Kidney epithelial cell (primary cell): ENCODE measurements at regions not wholly inside any gene's neighbourhood (a gene's known extent, or its start where the extent isn't known, plus 50 kb on each side); places are given as distances from the start of the nearest gene placed in this dataset.
"Not testable (repeated sequence)": the region's sequence is repeated elsewhere in the genome, so short reads cannot be mapped to it uniquely, and the experiment has no call there.

ENCODE experiments used
- DNase-seq: peaks from one replicate; pipeline ENCODE4 v3.0.0-alpha.2; 2010; ENCODE audit warnings: low read depth
- H3K27me3 ChIP-seq: 2 replicates; pipeline ENCODE4 v1.6.0; 2011; ENCODE audit warnings: low read length; ENCODE audit not compliant: control insufficient read depth, insufficient read depth
- H3K36me3 ChIP-seq: 2 replicates; pipeline ENCODE4 v1.5.1; 2011; ENCODE audit warnings: low read length; ENCODE audit not compliant: control insufficient read depth, insufficient read depth
- H3K4me3 ChIP-seq: 2 replicates; pipeline ENCODE4 v1.5.1; 2011; ENCODE audit warnings: low read depth, mild to moderate bottlenecking, control low read depth, low read length
- CTCF ChIP-seq: IDR thresholded peaks from 2 replicates; pipeline ENCODE4 v1.5.1; 2011; ENCODE audit warnings: mild to moderate bottlenecking, moderate library complexity, low read length, control low read depth, inconsistent platforms; ENCODE audit not compliant: insufficient read depth, poor library complexity, severe bottlenecking

DNA sequence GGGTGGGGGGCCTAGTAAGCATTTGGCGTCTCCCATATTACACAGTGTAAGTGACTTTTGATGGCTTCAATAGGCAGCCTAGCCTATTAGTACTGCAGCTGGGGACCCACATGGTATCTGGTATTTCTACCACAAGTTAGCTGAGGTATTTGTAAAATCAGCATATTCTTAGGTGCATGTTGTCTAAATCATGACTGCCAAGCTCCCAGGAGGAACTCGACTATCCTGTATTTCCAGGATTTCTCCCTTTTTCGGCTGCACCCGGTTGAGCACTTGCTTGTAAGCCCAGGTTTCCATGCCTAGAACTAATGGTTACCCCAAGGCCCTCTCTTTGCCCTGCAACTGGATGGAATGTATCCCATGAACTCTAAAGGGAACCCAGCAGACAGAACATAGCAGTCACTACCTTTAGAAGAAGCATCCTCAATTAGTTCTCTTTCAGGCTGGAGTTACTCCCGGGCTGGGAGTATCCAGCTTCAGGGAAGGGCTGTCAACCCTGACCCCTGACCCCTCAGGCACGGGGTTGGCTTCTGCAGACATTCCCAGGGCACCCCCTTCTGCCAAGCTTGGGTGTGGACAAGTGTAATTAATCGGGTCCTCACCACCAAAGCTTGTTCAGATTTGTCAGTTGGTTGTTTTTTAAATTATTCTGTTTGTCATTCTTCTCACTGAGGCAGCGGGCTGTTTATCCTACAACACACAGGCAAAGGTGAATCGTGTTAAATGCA is 90.3 kb upstream of the PARD3 start:
- Histone ChIP-seq H3K27me3 (no peaks in the 10 kb centered on the region), H3K4me3 (no peak overlapping the region), H3K36me3 (no peaks in the 10 kb centered on the region)
- no peak for TF ChIP-seq CTCF
- DNase-seq = no peak

GRCh38 chr10:34904191-34904590 is 89.1 kb upstream of the PARD3 start:
- TF ChIP-seq CTCF = no peak
- Histone ChIP-seq H3K4me3 (no peak overlapping the region), H3K27me3 (no peaks in the 10 kb centered on the region), H3K36me3 (no peaks in the 10 kb centered on the region)
- no peak for DNase-seq

- DNase-seq = no peak
- no peaks in the 10 kb centered on the region for H3K27me3 ChIP-seq
- no peak overlapping the region for H3K4me3 ChIP-seq
- no peaks in the 10 kb centered on the region for H3K36me3 ChIP-seq
- no peak for TF ChIP-seq CTCF
Observed at GRCh38 chr10:34899161-34899560, 84.1 kb upstream of the PARD3 start.

GRCh38 chr10:34895977-34896376 is 80.9 kb upstream of the PARD3 start:
- DNase-seq = no peak
- TF ChIP-seq CTCF = no peak
- Histone ChIP-seq H3K36me3 (no peaks in the 10 kb centered on the region), H3K27me3 (no peaks in the 10 kb centered on the region), H3K4me3 (no peak overlapping the region)

- H3K36me3 ChIP-seq, DNase-seq, H3K4me3 ChIP-seq, H3K27me3 ChIP-seq: not testable (repeated sequence)
Observed at GRCh38 chr10:34895046-34895445, 80.0 kb upstream of the PARD3 start.

- H3K27me3 ChIP-seq, H3K36me3 ChIP-seq, H3K4me3 ChIP-seq, DNase-seq: not testable (repeated sequence)
Observed at GRCh38 chr10:34892521-34892920, 77.4 kb upstream of the PARD3 start.

- Histone ChIP-seq H3K36me3 (no peaks in the 10 kb centered on the region), H3K27me3 (no peaks in the 10 kb centered on the region), H3K4me3 (no peak overlapping the region)
- TF ChIP-seq CTCF = no peak
- DNase-seq = no peak
Observed at GRCh38 chr10:34890939-34891338, 75.8 kb upstream of the PARD3 start.
